AG10803 (cell line): ENCODE measurements at regions not wholly inside any gene's neighbourhood (a gene's known extent, or its start where the extent isn't known, plus 50 kb on each side); places are given as distances from the start of the nearest gene placed in this dataset.

ENCODE experiments used
- DNase-seq: peaks from one replicate; pipeline ENCODE4 v3.0.0; 2010; ENCODE audit warnings: low read depth
- H3K4me3 ChIP-seq: 2 replicates; pipeline ENCODE4 v1.5.1; 2011; ENCODE audit warnings: mild to moderate bottlenecking, low read length, control low read depth
- CTCF ChIP-seq: conservative IDR thresholded peaks from 2 replicates; pipeline ENCODE4 v1.5.1; 2011; ENCODE audit warnings: mild to moderate bottlenecking, low read length, control low read depth, inconsistent platforms

GRCh38 chr16:85326794-85327181 lies 214.5 kb upstream of the CIBAR2 start:
- DNase-seq, result no peak

GRCh38 chr16:85327731-85328675 lies 215.7 kb upstream of the CIBAR2 start:
- H3K4me3 ChIP-seq, result no peak overlapping the region

More at GRCh38 chr16:85326794-85327181, 214.5 kb upstream of the CIBAR2 start:
- no peak for TF ChIP-seq CTCF
- no peak overlapping the region for H3K4me3 ChIP-seq

GRCh38 chr16:85328676-85329058 lies 216.4 kb upstream of the CIBAR2 start:
- TF ChIP-seq CTCF, result no peak
- no peak overlapping the region for H3K4me3 ChIP-seq
- no peak for DNase-seq

More at GRCh38 chr16:85327731-85328675, 215.7 kb upstream of the CIBAR2 start:
- no peak for TF ChIP-seq CTCF
- DNase-seq, result no peak

GRCh38 chr16:85329059-85329812 lies 217.0 kb upstream of the CIBAR2 start:
- DNase-seq, result no peak
- TF ChIP-seq CTCF, result no peak
- H3K4me3 ChIP-seq, result no peak overlapping the region

GRCh38 chr16:85330006-85330693 lies 217.9 kb upstream of the CIBAR2 start:
- H3K4me3 ChIP-seq, result no peak overlapping the region
- TF ChIP-seq CTCF, result no peak
- no peak for DNase-seq

- peak; percentile 71 for TF ChIP-seq CTCF
- DNase-seq, result peak; percentile 88
- no peak overlapping the region for H3K4me3 ChIP-seq
Observed at GRCh38 chr16:85330694-85331188, 218.5 kb upstream of the CIBAR2 start.
